GM12872 (cell line): ENCODE measurements at regions not wholly inside any gene's neighbourhood (a gene's known extent, or its start where the extent isn't known, plus 50 kb on each side); places are given as distances from the start of the nearest gene placed in this dataset.

Experiments used
- TF ChIP-seq, protein P1 (sequence below): IDR thresholded peaks from 3 replicates; pipeline ENCODE4 v1.5.1; 2011; ENCODE audit warnings: low read depth, mild to moderate bottlenecking, low read length, moderate library complexity; ENCODE audit not compliant: insufficient read depth

DNA sequence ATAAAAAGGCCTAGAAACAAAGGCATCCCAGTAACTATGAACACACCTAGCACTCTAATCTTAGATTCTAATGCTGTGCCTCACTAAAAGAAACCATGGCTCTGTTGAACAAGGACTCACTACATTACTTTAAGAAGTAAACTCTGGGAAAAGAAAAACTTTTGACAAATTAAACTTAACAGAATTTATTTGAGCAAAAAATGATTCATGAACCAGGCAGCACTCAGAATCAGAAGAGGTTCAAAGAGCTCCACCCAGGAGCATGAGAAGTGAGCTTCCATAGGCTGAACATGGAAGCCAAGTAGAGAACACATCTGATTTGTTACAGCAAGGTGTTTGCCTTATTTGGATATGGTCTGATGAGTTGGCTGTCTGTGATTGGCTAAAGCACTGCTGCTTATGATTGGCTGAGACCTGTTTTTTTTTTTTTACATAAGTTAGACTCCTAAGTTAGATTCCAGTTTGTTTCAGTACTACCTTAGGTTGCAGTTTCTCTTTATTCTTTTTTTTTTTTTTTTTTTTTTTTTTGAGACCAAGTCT, 343.6 kb upstream of the SASH1 start:
- TF ChIP-seq, protein P1, sequence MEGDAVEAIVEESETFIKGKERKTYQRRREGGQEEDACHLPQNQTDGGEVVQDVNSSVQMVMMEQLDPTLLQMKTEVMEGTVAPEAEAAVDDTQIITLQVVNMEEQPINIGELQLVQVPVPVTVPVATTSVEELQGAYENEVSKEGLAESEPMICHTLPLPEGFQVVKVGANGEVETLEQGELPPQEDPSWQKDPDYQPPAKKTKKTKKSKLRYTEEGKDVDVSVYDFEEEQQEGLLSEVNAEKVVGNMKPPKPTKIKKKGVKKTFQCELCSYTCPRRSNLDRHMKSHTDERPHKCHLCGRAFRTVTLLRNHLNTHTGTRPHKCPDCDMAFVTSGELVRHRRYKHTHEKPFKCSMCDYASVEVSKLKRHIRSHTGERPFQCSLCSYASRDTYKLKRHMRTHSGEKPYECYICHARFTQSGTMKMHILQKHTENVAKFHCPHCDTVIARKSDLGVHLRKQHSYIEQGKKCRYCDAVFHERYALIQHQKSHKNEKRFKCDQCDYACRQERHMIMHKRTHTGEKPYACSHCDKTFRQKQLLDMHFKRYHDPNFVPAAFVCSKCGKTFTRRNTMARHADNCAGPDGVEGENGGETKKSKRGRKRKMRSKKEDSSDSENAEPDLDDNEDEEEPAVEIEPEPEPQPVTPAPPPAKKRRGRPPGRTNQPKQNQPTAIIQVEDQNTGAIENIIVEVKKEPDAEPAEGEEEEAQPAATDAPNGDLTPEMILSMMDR: no peak

DNA sequence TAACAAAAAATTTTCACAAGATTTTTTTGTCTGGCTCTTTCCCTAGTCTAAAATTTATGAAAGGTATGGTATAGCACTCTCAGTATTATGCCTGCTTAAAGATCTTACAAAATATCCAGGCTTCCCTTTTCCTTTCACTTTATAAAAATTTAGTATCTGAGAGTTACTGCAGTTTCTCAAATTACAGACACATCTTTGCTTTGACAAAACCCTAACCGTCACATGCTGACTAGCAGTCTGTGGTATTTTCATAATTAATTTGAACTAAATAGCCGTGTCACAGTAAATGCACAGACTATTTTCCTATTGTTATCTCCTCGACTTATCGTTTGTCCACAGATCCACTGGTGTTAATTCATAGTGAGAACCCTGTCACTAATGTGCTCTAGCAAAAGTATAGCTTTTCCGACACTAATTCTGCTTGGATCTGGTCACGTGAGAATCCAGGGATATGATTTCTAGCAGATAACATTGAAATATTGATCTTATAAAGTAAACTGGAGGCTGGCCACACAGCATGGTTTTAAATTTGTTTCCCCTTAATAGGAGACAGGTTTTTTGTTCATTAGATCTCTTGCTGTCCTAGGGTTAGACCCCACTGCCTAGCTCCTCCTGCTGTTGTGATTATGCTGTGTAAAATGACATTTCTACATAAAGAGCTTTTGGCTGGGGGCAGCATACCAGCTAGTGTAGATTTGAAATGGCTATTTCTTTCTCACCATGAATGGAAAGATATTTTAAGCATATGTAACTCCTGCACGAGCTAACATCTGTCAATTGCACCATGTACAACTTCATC, 340.6 kb upstream of the SASH1 start:
- TF ChIP-seq, protein P1: no peak

DNA sequence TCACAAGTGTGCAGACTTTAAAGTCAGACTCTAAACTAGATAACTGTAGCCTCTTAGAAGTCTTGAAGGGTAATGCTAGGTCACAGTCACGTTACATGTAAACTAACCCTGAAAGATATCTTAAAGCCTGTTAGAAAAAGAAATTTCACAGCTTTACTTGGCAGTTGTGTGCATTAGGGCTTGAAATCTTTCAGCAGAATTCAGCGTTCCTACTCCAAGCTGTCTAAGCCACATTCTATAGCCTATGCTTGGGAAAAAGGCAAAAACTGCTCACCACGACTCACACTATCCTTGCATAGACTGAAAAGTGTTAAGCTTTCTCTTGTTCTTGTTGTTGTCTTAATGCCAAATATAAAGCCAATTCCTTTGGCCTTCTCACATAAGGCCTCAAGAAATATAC, 338.0 kb upstream of the SASH1 start:
- TF ChIP-seq, protein P1: no peak

DNA sequence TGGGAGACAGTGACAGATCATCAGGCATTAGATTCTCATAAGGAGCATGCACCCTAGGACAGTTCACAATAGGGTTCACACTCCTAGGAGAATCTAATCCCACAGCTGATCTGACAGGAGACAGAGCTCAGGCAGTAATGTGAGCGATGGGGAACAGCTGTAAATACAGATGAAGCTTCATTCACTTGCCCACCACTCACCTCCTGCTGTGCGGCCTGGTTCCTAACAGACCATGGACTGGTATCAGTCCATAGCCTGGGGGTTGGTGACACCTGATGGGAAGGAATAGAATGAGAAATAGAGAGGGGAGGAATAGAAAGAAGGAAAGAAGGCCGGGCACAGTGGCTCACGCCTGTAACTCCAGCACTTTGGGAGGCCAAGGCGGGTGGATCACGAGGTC, 336.8 kb upstream of the SASH1 start:
- TF ChIP-seq, protein P1: no peak

DNA sequence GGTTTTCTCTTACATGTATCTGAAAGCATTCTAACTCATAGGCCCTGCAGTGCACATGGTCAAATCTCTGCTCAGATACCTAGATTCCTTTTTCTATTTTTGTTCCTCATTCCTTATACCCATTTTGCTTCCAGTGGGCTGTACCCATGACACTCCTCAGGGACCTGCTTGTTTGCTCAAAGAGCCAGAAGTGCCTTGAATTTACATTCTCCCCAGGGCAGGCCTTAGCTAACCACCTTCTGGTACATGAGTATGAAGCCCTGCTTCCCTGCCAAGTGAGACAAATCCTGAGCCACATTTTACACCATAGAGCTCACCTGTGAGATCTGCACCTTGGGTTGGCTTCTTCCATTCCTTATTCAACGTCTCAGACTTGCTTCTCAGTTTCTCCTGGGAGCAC, 326.6 kb upstream of the SASH1 start:
- TF ChIP-seq, protein P1: no peak

DNA sequence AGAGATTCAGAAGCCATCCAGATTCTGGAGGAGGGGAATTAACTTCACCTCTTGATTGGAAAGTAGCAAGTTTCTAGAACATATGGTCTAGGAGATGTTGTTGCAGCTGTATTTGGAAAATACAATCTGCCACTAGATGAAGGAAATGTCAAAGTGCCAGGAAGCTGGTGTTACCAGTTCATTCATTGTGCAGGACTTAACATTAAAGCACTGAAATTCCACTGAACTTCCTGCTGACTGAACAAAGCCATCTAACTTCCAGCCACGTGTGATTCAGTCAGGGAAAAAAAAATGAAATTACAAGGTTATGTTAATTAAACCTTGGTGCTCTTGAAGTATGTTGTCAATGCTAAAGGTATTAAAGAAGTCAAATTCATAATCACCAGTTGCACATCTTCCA, 321.5 kb upstream of the SASH1 start:
- TF ChIP-seq, protein P1: no peak

DNA sequence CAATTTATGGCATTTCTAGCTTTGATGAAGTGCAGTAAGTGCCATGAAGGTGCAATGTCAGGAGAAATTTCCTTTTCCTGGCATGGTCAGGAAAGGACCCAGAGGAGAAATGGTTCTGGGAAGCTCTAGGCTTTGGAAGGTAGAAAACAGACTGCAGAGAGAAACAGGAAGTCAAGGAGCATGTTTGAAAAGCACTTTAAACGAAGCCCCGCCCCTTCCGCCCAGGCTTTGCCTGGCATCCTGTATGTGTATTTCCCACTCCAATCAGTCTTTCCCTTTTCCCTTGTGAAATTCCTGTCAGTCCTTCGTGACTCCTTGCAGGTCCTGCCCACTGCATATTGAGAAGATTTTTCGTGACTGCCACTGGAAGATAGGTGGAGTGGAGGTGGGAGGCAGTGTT, 320.9 kb upstream of the SASH1 start:
- TF ChIP-seq, protein P1: no peak
